PC-3 (cell line): ENCODE measurements at regions not wholly inside any gene's neighbourhood (a gene's known extent, or its start where the extent isn't known, plus 50 kb on each side); places are given as distances from the start of the nearest gene placed in this dataset.
A peak's percentile ranks its signal among the peaks of the same experiment; 100 is the strongest.

Source experiments
- ATAC-seq: fragments of 200-7000 bp; cut with Tn5 transposase; 2 replicates; pipeline ENCODE4 v1.9.1; 2020; ENCODE audit warnings: mild to moderate bottlenecking, moderate library complexity
- BruUV-seq: library from RNA; stranded (reverse); fragments of 400-500 nt; replicated peaks from 2 replicates; lab custom pipeline; 2021; lab: Mats Ljungman, UMichigan
- CTCF ChIA-PET: fragments of 300-600 bp; sonication (Branson Sonifier 250); formaldehyde crosslinking; loops from one replicate; lab custom pipeline; 2022; ENCODE audit warnings: antibody characterized with exemption; lab: Charles Lee
- POLR2A ChIA-PET: fragments of 300-600 bp; sonication (Branson Sonifier 250); formaldehyde crosslinking; loops from one replicate; lab custom pipeline; 2022; ENCODE audit warnings: antibody characterized with exemption; ENCODE audit not compliant: unreplicated experiment; lab: Charles Lee
- DNase-seq: peaks from one replicate; pipeline ENCODE4 v3.0.0-alpha.2; 2015
- H2AFZ ChIP-seq: fragments of 300-600 bp; sonication (generic); 2 replicates; pipeline ENCODE4 v1.6.0; 2016; ENCODE audit warnings: antibody characterized with exemption, low read length
- H3F3A ChIP-seq: fragments of 300-600 bp; sonication (generic); one replicate; pipeline ENCODE4 v1.6.0; 2017; ENCODE audit warnings: antibody characterized with exemption, low read length, control low read depth, mild to moderate bottlenecking; ENCODE audit not compliant: unreplicated experiment
- H3K27ac ChIP-seq: fragments of 300-600 bp; sonication (generic); 2 replicates; pipeline ENCODE4 v1.5.1; 2016; ENCODE audit warnings: mild to moderate bottlenecking, low read length
- H3K27me3 ChIP-seq: fragments of 300-600 bp; sonication (generic); 2 replicates; pipeline ENCODE4 v1.6.1; 2016; ENCODE audit warnings: low read length, mixed read lengths
- H3K36me3 ChIP-seq: fragments of 300-600 bp; sonication (generic); 2 replicates; pipeline ENCODE4 v1.6.1; 2016; ENCODE audit warnings: low read depth, mixed run types, low read length, mixed read lengths
- H3K4me1 ChIP-seq: fragments of 300-600 bp; sonication (generic); 2 replicates; pipeline ENCODE4 v1.5.1; 2016; ENCODE audit warnings: low read length; ENCODE audit not compliant: insufficient read depth
- H3K4me2 ChIP-seq: fragments of 300-600 bp; sonication (generic); 2 replicates; pipeline ENCODE4 v1.6.0; 2016; ENCODE audit warnings: low read length
- H3K4me3 ChIP-seq: fragments of 300-600 bp; sonication (generic); 2 replicates; pipeline ENCODE4 v1.5.1; 2016; ENCODE audit warnings: mild to moderate bottlenecking, low read length, mixed read lengths
- H3K79me2 ChIP-seq: fragments of 300-600 bp; sonication (generic); 2 replicates; pipeline ENCODE4 v1.6.1; 2017; ENCODE audit warnings: low read length, mixed read lengths
- H3K9ac ChIP-seq: fragments of 300-600 bp; sonication (generic); 2 replicates; pipeline ENCODE4 v1.6.0; 2016; ENCODE audit warnings: mild to moderate bottlenecking, low read length
- H3K9me2 ChIP-seq: fragments of 300-600 bp; sonication (generic); replicated peaks from 2 replicates; pipeline ENCODE4 v1.6.1; 2016; ENCODE audit warnings: mixed run types, low read length, mixed read lengths
- H3K9me3 ChIP-seq: fragments of 300-600 bp; sonication (generic); 2 replicates; pipeline ENCODE4 v1.6.1; 2016; ENCODE audit warnings: low read length, mixed read lengths
- H4K20me1 ChIP-seq: fragments of 300-600 bp; sonication (generic); 2 replicates; pipeline ENCODE4 v1.6.1; 2016; ENCODE audit warnings: low read length, mixed read lengths
- CTCF ChIP-seq: fragments of 300-600 bp; sonication (generic); conservative IDR thresholded peaks from 2 replicates; pipeline ENCODE4 v1.5.1; 2017; ENCODE audit warnings: antibody characterized with exemption, low read depth, mild to moderate bottlenecking, low read length
- EZH2 ChIP-seq: fragments of 300-600 bp; sonication (generic); IDR thresholded peaks from one replicate; pipeline ENCODE4 v1.6.1; 2017; ENCODE audit warnings: antibody characterized with exemption, mild to moderate bottlenecking, low read length; ENCODE audit not compliant: unreplicated experiment
- EZH2phosphoT487 ChIP-seq: fragments of 300-600 bp; sonication (generic); IDR thresholded peaks from 2 replicates; pipeline ENCODE4 v1.6.1; 2018; ENCODE audit warnings: mild to moderate bottlenecking, antibody characterized with exemption, low read length, borderline replicate concordance
- intact Hi-C: fragments of 100-400 bp; cut with micrococcal nuclease; formaldehyde crosslinking; loops from 2 replicates; pipeline ENCODE4 v1.9.0; 2023

DNA sequence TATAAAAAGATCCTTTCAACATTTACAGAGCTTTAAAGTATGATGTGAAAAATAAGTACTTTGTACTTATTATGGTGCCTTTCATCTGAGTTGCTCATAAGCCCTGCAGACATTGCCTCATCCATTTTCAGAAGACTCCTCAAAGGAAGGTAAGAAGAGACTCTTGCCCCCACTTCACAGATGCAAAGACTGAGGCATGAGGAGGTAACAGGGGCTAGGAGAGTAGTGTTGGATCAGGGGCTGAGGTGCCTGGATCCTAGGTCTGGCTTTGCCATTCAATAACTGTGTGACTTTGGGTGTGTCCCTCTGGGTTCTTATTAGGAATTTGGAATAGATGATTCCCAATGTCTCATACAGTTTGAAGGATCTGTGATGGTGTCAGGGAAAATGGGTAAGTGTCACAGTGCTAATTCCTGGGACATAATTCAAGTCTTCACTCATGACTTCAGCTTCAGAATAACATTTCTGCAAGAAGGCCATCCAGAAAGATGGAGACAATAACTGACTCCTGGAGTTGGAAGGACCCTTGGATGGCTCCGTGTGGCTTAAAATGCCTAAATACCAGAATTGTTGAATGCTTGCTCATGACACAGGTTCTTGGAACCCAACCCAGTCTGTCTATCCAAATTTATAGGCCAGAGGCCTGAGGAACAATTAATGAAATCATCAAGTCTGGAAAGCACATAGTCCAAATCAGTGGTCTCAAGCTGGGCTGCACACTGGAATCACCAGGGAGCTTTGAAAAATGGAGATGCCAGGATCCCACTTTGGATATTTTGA lies 93.1 kb upstream of the RUNX1 start:
- Histone ChIP-seq H3K36me3 (no peaks in the 10 kb centered on the region), H2AFZ (no peak overlapping the region), H3K4me1 (peaks cover 36% of the 10 kb centered on the region), H3K27me3 (no peaks in the 10 kb centered on the region), H3K9me3 (no peaks in the 10 kb centered on the region), H3F3A (no peaks in the 10 kb centered on the region), H3K4me2 (no peak overlapping the region), H3K79me2 (no peaks in the 10 kb centered on the region), H3K9me2 (no peaks in the 10 kb centered on the region), H3K9ac (no peak overlapping the region), H4K20me1 (no peaks in the 10 kb centered on the region), H3K4me3 (no peak overlapping the region), H3K27ac (no peak overlapping the region)
- ChIA-PET CTCF (no interaction called here), POLR2A (no interaction called here)
- intact Hi-C loops, result no loop called here
- BruUV-seq, result no TSS peak
- DNase-seq (no peak), ATAC-seq (no peak)
- TF ChIP-seq EZH2phosphoT487, result no peak
- no peak for TF ChIP-seq CTCF
- no peak for TF ChIP-seq EZH2

GRCh38 chr21:35139382-35139715 lies 90.2 kb upstream of the RUNX1 start:
- Histone ChIP-seq H3K79me2 (no peaks in the 10 kb centered on the region), H3K27ac (peak overlapping the region; percentile 87), H3K36me3 (no peaks in the 10 kb centered on the region), H4K20me1 (no peaks in the 10 kb centered on the region), H3K9me2 (no peaks in the 10 kb centered on the region), H3F3A (no peaks in the 10 kb centered on the region), H2AFZ (no peak overlapping the region), H3K27me3 (no peaks in the 10 kb centered on the region), H3K9me3 (no peaks in the 10 kb centered on the region), H3K4me1 (peaks cover 42% of the 10 kb centered on the region), H3K9ac (peak overlapping the region; percentile 24; the same call in 1 of the 2 replicates), H3K4me2 (peak overlapping the region; percentile 66; the same call in 1 of the 2 replicates), H3K4me3 (no peak overlapping the region)
- BruUV-seq, result no TSS peak
- intact Hi-C loops, result loop anchor here (5.0 kb wide), 3 partner anchors 52 to 242 kb away; no protein-coding TSS in a partner anchor
- CTCF ChIA-PET, result no interaction called here
- TF ChIP-seq EZH2phosphoT487 (no peak), EZH2 (no peak), CTCF (no peak)
- ATAC-seq (no peak), DNase-seq (no peak)
- POLR2A ChIA-PET, result interaction anchor here (0.7 kb wide), 1 partner anchor 46 kb away, joined by 30 read pairs; no protein-coding TSS in a partner anchor
